K562 (cell line): ENCODE measurements at regions not wholly inside any gene's neighbourhood (a gene's known extent, or its start where the extent isn't known, plus 50 kb on each side); places are given as distances from the start of the nearest gene placed in this dataset.

Experiments
- ATAC-seq: fragments of 200-7000 bp; cut with Tn5 transposase; 3 replicates; pipeline ENCODE4 v1.9.1; 2020; ENCODE audit warnings: moderate library complexity
- BruUV-seq: library from RNA; stranded (reverse); fragments of 400-500 nt; replicated peaks from 2 replicates; lab custom pipeline; 2021; lab: Mats Ljungman, UMichigan
- CTCF ChIA-PET: fragments of 300-600 bp; formaldehyde crosslinking; extraction: SDS; loops from one replicate; lab custom pipeline; 2021; ENCODE audit warnings: low intra/inter-chr PET ratio; lab: Yijun Ruan, JAX
- POLR2A ChIA-PET: fragments of 300-600, 350-650 bp; sonication (Branson Sonifier 250); formaldehyde crosslinking; extraction: SDS; loops from one replicate; lab custom pipeline; 2021; ENCODE audit warnings: antibody characterized with exemption, inconsistent platforms; lab: Yijun Ruan, JAX
- DNase-seq, 4 experiments: peaks; one replicate each; pipeline versions ENCODE4 v3.0.0 to v3.0.0-alpha.2; 2011 to 2018; ENCODE audit warnings: low spot score in 3 of 4, mixed read lengths in 3 of 4; ENCODE audit errors: extremely low read depth in 1 of 4
- FAIRE-seq: peaks from 2 replicates; lab custom pipeline; 2011; peaks lifted over from hg19 to GRCh38; lab: Jason Lieb, UNC
- H2AFZ ChIP-seq: 2 replicates; pipeline ENCODE4 v1.6.0; 2011; ENCODE audit warnings: low read depth, low read length, control low read depth, inconsistent platforms
- H3K27ac ChIP-seq: fragments of 200-600 bp; 3 replicates; pipeline ENCODE4 v1.8.0; 2011; ENCODE audit warnings: low read depth, mild to moderate bottlenecking, control low read depth, inconsistent platforms, low read length, moderate library complexity, mixed read lengths; ENCODE audit errors: extremely low read depth
- H3K27me3 ChIP-seq, 2 experiments: fragments of 300-600 bp in 1 of 2; 2 replicates in 1 of 2; 3 replicates in 1 of 2; pipeline versions ENCODE4 v1.6.0 to v1.8.0; 2011; ENCODE audit warnings: inconsistent platforms in 2 of 2, low read length in 2 of 2, mild to moderate bottlenecking in 1 of 2, mixed read lengths in 1 of 2, moderate library complexity in 1 of 2; ENCODE audit not compliant: control insufficient read depth in 2 of 2, insufficient read depth in 2 of 2
- H3K36me3 ChIP-seq: fragments of 300-600 bp; 3 replicates; pipeline ENCODE4 v1.8.0; 2011; ENCODE audit warnings: mild to moderate bottlenecking, low read length, inconsistent platforms; ENCODE audit not compliant: control insufficient read depth, insufficient read depth
- H3K4me1 ChIP-seq, 2 experiments: fragments of 200-600 bp in 1 of 2; replicated peaks in 1 of 2; 2 replicates in 1 of 2; 3 replicates in 1 of 2; pipeline versions ENCODE4 v1.5.1 to v1.8.0; 2011; ENCODE audit warnings: inconsistent platforms in 2 of 2, low read length in 2 of 2, mild to moderate bottlenecking in 1 of 2, mixed read lengths in 1 of 2, moderate library complexity in 1 of 2; ENCODE audit not compliant: control insufficient read depth in 2 of 2, insufficient read depth in 2 of 2
- H3K4me2 ChIP-seq: 2 replicates; pipeline ENCODE4 v1.6.1; 2011; ENCODE audit warnings: low read length, control low read depth, inconsistent platforms, mixed read lengths; ENCODE audit not compliant: insufficient read depth
- H3K4me3 ChIP-seq: fragments of 200-600 bp; sonication (generic), shearing (Covaris generic); 2 replicates; pipeline ENCODE4 v1.5.1; 2016; ENCODE audit warnings: control low read depth, inconsistent platforms
- H3K79me2 ChIP-seq: fragments of 200-600 bp; 3 replicates; pipeline ENCODE4 v1.8.0; 2011; ENCODE audit warnings: low read length, inconsistent platforms; ENCODE audit not compliant: control insufficient read depth, insufficient read depth
- H3K9ac ChIP-seq, 2 experiments: 2 replicates each; pipeline versions ENCODE4 v1.6.0 to v1.6.1; 2011; ENCODE audit warnings: low read depth in 2 of 2, low read length in 2 of 2, control low read depth in 1 of 2, inconsistent platforms in 1 of 2, mild to moderate bottlenecking in 1 of 2, mixed read lengths in 1 of 2; ENCODE audit not compliant: insufficient read depth in 1 of 2
- H3K9me1 ChIP-seq: one replicate; pipeline ENCODE4 v1.6.0; 2011; ENCODE audit warnings: inconsistent platforms, mild to moderate bottlenecking, low read length, moderate library complexity; ENCODE audit not compliant: control insufficient read depth, insufficient read depth
- H3K9me3 ChIP-seq: replicated peaks from 2 replicates; pipeline ENCODE4 v1.5.1; 2011; ENCODE audit warnings: low read depth, low read length, inconsistent platforms; ENCODE audit not compliant: control insufficient read depth, insufficient read depth
- H4K20me1 ChIP-seq: replicated peaks from 2 replicates; pipeline ENCODE4 v1.6.1; 2011; ENCODE audit warnings: low read length, inconsistent platforms, mixed read lengths; ENCODE audit not compliant: control insufficient read depth, insufficient read depth
- DNMT1 ChIP-seq: fragments of 450-650 bp; IDR thresholded peaks from 2 replicates; pipeline ENCODE4 v1.6.1; 2016; ENCODE audit warnings: antibody characterized with exemption, mild to moderate bottlenecking
- EHMT2 ChIP-seq: fragments of 450-650 bp; IDR thresholded peaks from 2 replicates; pipeline ENCODE4 v1.6.1; 2018; ENCODE audit warnings: antibody characterized with exemption
- ELK3 ChIP-seq: fragments of 450-650 bp; formaldehyde crosslinking; IDR thresholded peaks from 2 replicates; pipeline ENCODE4 v1.4.0; 2020; ENCODE audit warnings: mild to moderate bottlenecking
- HSF4 ChIP-seq: fragments of 250-450 bp; sonication (Bioruptor Pico); IDR thresholded peaks from 2 replicates; pipeline ENCODE4 v2.1.2; 2022; ENCODE audit warnings: mild to moderate bottlenecking, moderate library complexity, borderline replicate concordance
- MTA2 ChIP-seq: fragments of 450-650 bp; IDR thresholded peaks from 2 replicates; pipeline ENCODE4 v1.6.1; 2016; ENCODE audit warnings: low read depth
- PKNOX1 ChIP-seq: fragments of 450-650 bp; IDR thresholded peaks from 2 replicates; pipeline ENCODE4 v1.6.1; 2016
- POLR2AphosphoS2 ChIP-seq: IDR thresholded peaks from 2 replicates; pipeline ENCODE4 v1.6.1; 2012; ENCODE audit warnings: low read length, improper control_type of control experiment
- SAFB2 ChIP-seq: fragments of 200-400 bp; formaldehyde crosslinking; IDR thresholded peaks from 2 replicates; pipeline ENCODE4 v1.6.1; 2018; ENCODE audit warnings: borderline replicate concordance, low read length, low read depth, moderate library complexity; ENCODE audit not compliant: severe bottlenecking
- SMAD2 ChIP-seq: fragments of 150-350 bp; IDR thresholded peaks from 2 replicates; pipeline ENCODE4 v1.6.1; 2014; ENCODE audit warnings: low read depth, mild to moderate bottlenecking, low read length
- SRSF9 ChIP-seq: fragments of 200-400 bp; formaldehyde crosslinking; IDR thresholded peaks from 2 replicates; pipeline ENCODE4 v1.6.1; 2017; ENCODE audit warnings: low read depth, low read length, borderline replicate concordance
- TAF7 ChIP-seq: fragments of 450-650 bp; IDR thresholded peaks from 2 replicates; pipeline ENCODE4 v1.6.1; 2016; ENCODE audit warnings: missing genetic modification characterization, missing compliant biosample characterization
- ZBTB7A ChIP-seq: IDR thresholded peaks from 2 replicates; pipeline ENCODE4 v1.6.1; 2011; ENCODE audit warnings: low read depth, mild to moderate bottlenecking, low read length, moderate library complexity, borderline replicate concordance; ENCODE audit not compliant: control insufficient read depth
- ZNF232 ChIP-seq: sonication (generic); formaldehyde crosslinking; IDR thresholded peaks from 2 replicates; pipeline ENCODE4 v1.8.0; 2022; ENCODE audit warnings: mild to moderate bottlenecking, missing genetic modification reagents
- WGBS: fragments of 100-300 bp; shearing (Covaris generic); methylation state at CpG from one replicate; pipeline ENCODE4 v1.1.6; 2016; ENCODE audit warnings: low coverage, mixed read lengths; ENCODE audit not compliant: insufficient coverage; ENCODE audit errors: missing lambda C conversion rate; 5-methylcytosine and 5-hydroxymethylcytosine counted together
- in situ Hi-C: fragments of 300-500 bp; cut with MboI; formaldehyde crosslinking; loops from 4 replicates; pipeline ENCODE4 v1.15.0; 2018; ENCODE audit warnings: inconsistent platforms, mixed read lengths
- intact Hi-C: fragments of 100-400 bp; cut with micrococcal nuclease; formaldehyde crosslinking; loops from 2 replicates; pipeline ENCODE4 v1.14.2; 2022
- TF ChIP-seq, protein P1 (sequence below): fragments of 450-650 bp; conservative IDR thresholded peaks from 2 replicates; pipeline ENCODE4 v1.6.1; 2016; ENCODE audit warnings: missing genetic modification characterization, low read depth, mild to moderate bottlenecking, control low read depth, missing compliant biosample characterization

GRCh38 chr5:133708331-133708850 lies 96.0 kb upstream of the FSTL4 start:
- CTCF ChIA-PET = no interaction called here
- no peaks in the 10 kb centered on the region for H3K36me3 ChIP-seq
- H3K9me1 ChIP-seq = no peaks in the 10 kb centered on the region
- intact Hi-C loops = no loop called here
- POLR2A ChIA-PET = interaction anchor here (0.6 kb wide), 1 partner anchor 118 kb away, joined by 4 read pairs; no protein-coding TSS in a partner anchor
- ATAC-seq = no peak
- H3K27ac ChIP-seq = no peak overlapping the region
- FAIRE-seq = no peak
- peaks cover 0 to 9% of the 10 kb centered on the region in 2 experiments; a peak in 1 of 5 replicates for H3K27me3 ChIP-seq
- no TSS peak for BruUV-seq
- no peak overlapping the region for H3K9ac ChIP-seq
- H3K4me2 ChIP-seq = no peak overlapping the region
- WGBS = 0% methylated on average over 3 of the region's 3 CpGs
- in situ Hi-C loops = no loop called here
- H3K79me2 ChIP-seq = no peaks in the 10 kb centered on the region
- no peak for DNase-seq
- no peaks in the 10 kb centered on the region for H4K20me1 ChIP-seq
- no peak overlapping the region for H2AFZ ChIP-seq
- TF ChIP-seq, protein P1, sequence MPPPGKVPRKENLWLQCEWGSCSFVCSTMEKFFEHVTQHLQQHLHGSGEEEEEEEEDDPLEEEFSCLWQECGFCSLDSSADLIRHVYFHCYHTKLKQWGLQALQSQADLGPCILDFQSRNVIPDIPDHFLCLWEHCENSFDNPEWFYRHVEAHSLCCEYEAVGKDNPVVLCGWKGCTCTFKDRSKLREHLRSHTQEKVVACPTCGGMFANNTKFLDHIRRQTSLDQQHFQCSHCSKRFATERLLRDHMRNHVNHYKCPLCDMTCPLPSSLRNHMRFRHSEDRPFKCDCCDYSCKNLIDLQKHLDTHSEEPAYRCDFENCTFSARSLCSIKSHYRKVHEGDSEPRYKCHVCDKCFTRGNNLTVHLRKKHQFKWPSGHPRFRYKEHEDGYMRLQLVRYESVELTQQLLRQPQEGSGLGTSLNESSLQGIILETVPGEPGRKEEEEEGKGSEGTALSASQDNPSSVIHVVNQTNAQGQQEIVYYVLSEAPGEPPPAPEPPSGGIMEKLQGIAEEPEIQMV = no peak
- TF ChIP-seq EHMT2 = no peak
- TF ChIP-seq, all 486 proteins: peak for 0
- no peaks in the 10 kb centered on the region for H3K4me1 ChIP-seq
- H3K9me3 ChIP-seq = no peaks in the 10 kb centered on the region
- H3K4me3 ChIP-seq = no peak overlapping the region

DNA sequence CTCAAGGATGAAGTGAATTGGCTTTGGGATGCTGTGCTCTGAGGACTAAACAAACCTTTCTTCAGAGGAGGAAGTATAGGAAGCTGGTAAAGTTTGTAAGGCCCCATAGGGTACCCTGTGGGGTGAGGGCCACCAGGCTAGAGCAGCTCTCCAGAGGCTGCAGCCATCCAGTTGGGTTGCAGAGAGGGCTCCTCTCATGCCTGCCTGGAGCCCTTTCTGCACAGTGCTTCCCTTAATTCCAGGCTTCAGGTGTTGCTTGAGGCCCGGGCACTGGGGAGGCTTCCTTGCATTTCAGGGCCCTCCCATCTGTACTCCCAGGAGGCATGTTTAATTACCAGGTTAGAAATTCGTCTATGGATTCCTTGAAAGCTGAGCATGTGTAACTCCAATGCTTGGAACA lies 95.3 kb upstream of the FSTL4 start:
- H3K9me3 ChIP-seq = no peaks in the 10 kb centered on the region
- no peak overlapping the region for H2AFZ ChIP-seq
- TF ChIP-seq HSF4 (CRISPR knock-in tag) (no peak), SAFB2 (no peak), POLR2AphosphoS2 (no peak), ZNF232 (CRISPR knock-in tag) (no peak), SMAD2 (no peak), TAF7 (tag) (no peak), SRSF9 (no peak), MTA2 (no peak), PKNOX1 (no peak), ZBTB7A (no peak), ELK3 (CRISPR knock-in tag) (no peak), DNMT1 (no peak)
- 0% methylated on average over 2 of the region's 2 CpGs for WGBS
- H3K4me3 ChIP-seq = no peak overlapping the region
- BruUV-seq = no TSS peak
- intact Hi-C loops = no loop called here
- FAIRE-seq (no peak), ATAC-seq (no peak), DNase-seq (no peak)
- POLR2A ChIA-PET = interaction anchor here (0.7 kb wide), 2 partner anchors 18 to 156 kb away, joined by 3 read pairs; no protein-coding TSS in a partner anchor
- H3K27me3 ChIP-seq = peaks cover 0 to 12% of the 10 kb centered on the region in 2 experiments; a peak in 1 of 5 replicates
- in situ Hi-C loops = no loop called here
- H3K9me1 ChIP-seq = no peaks in the 10 kb centered on the region
- no peak overlapping the region for H3K27ac ChIP-seq
- no peak overlapping the region for H3K4me2 ChIP-seq
- H3K9ac ChIP-seq = no peak overlapping the region
- CTCF ChIA-PET = no interaction called here
- no peaks in the 10 kb centered on the region for H3K36me3 ChIP-seq
- no peaks in the 10 kb centered on the region for H4K20me1 ChIP-seq
- H3K4me1 ChIP-seq = no peaks in the 10 kb centered on the region
- H3K79me2 ChIP-seq = no peaks in the 10 kb centered on the region
